Activated CD8-positive, alpha-beta T cell treated with anti-CD3 and anti-CD28 coated beads for 36 hours (primary cell): ENCODE measurements at regions not wholly inside any gene's neighbourhood (a gene's known extent, or its start where the extent isn't known, plus 50 kb on each side); places are given as distances from the start of the nearest gene placed in this dataset.
"Not testable (repeated sequence)": the region's sequence is repeated elsewhere in the genome, so short reads cannot be mapped to it uniquely, and the experiment has no call there.

Experiments used
- ATAC-seq: fragments of 200-7000 bp; cut with Tn5 transposase; one replicate; pipeline ENCODE4 v1.10.0; 2021; ENCODE audit warnings: mild to moderate bottlenecking, moderate library complexity
- CTCF ChIA-PET: fragments of 350-600 bp; sonication (Branson Sonifier 250); formaldehyde crosslinking; loops from one replicate; lab custom pipeline; 2021; ENCODE audit warnings: antibody characterized with exemption; lab: Charles Lee
- POLR2A ChIA-PET: fragments of 350-600 bp; sonication (Branson Sonifier 250); formaldehyde crosslinking; loops from one replicate; lab custom pipeline; 2021; ENCODE audit warnings: antibody characterized with exemption; lab: Charles Lee
- DNase-seq: peaks from one replicate; pipeline ENCODE4 v3.0.0-alpha.2; 2020
- H3K27ac Mint-ChIP-seq: one replicate; pipeline ENCODE4 v1.8.0; 2021; ENCODE audit warnings: mild to moderate bottlenecking, mixed read lengths
- H3K27me3 Mint-ChIP-seq: one replicate; pipeline ENCODE4 v1.8.0; 2021; ENCODE audit warnings: mixed read lengths
- H3K36me3 Mint-ChIP-seq: one replicate; pipeline ENCODE4 v1.8.0; 2021; ENCODE audit warnings: low read depth, mixed read lengths
- H3K4me1 Mint-ChIP-seq: one replicate; pipeline ENCODE4 v1.8.0; 2021; ENCODE audit warnings: low read depth, mixed read lengths
- H3K4me3 Mint-ChIP-seq: one replicate; pipeline ENCODE4 v1.8.0; 2021; ENCODE audit warnings: mild to moderate bottlenecking, moderate library complexity, mixed read lengths
- H3K9me3 Mint-ChIP-seq: one replicate; pipeline ENCODE4 v1.8.0; 2021; ENCODE audit warnings: mixed read lengths
- CTCF ChIP-seq: fragments of 200-600 bp; IDR thresholded peaks from one replicate; pipeline ENCODE4 v1.8.0; 2022; ENCODE audit warnings: antibody characterized with exemption, mild to moderate bottlenecking
- intact Hi-C: fragments of 100-400 bp; cut with micrococcal nuclease; formaldehyde crosslinking; loops from one replicate; pipeline ENCODE4 v1.10.0; 2022

GRCh38 chr6:168935628-168936010 lies 318.0 kb downstream of the THBS2 start:
- no peak overlapping the region for H3K4me3 Mint-ChIP-seq
- no peak for ATAC-seq
- ChIA-PET POLR2A (interaction anchor here (0.6 kb wide), 1 partner anchor 27 kb away, joined by 4 read pairs; no protein-coding TSS in a partner anchor), CTCF (no interaction called here)
- DNase-seq = no peak
- peaks cover 18% of the 10 kb centered on the region for H3K27me3 Mint-ChIP-seq
- H3K4me1 Mint-ChIP-seq = no peaks in the 10 kb centered on the region
- H3K27ac Mint-ChIP-seq = no peak overlapping the region
- intact Hi-C loops = no loop called here
- TF ChIP-seq CTCF = no peak
- H3K9me3 Mint-ChIP-seq = no peaks in the 10 kb centered on the region
- no peaks in the 10 kb centered on the region for H3K36me3 Mint-ChIP-seq

DNA sequence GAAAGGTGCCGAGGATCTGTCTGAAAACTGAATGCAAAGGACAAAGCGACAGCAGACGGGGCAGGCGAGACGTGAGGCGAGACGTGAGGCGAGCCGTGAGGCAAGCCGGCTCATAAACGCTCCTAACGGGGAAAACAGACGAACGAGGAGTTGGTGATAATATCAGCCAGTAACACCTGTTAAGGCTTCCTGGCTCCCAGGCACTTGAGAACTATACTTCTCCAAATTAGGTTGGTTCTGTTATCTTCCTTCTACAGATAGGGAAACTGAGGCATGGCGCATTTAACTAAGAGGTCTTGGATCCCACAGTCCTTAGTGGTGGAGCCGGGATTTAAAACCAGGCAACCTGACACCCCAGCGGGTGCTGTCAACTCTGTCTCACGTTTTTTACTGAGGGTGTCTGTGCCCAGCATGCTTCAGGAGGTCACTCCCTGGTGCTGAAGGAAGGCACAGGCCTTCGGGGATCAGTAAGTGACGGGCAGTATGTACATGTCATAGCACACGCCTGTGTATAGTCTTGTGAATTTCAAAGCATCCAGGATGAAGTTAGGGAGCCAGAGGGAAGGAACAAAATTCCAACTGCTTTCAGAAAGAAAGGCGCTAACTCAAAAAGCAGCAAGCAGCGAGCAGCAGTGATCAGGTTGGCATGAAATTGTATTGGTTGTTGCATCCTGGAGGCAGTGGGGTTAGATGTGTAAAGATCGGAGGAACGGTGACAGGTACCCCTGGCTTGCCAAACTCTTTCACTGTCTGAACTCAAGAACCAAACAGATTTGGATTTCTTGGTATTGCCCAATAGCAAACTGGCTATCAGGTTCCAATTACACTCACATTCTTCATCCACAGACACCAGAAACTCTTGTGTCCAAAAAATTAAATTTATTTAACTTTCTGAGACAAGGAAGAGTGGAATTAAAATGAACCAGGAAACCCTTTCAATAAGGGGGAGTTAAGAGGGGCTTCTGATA lies 318.7 kb downstream of the THBS2 start:
- ChIA-PET POLR2A (interaction anchor here (0.6 kb wide), 1 partner anchor 28 kb away, joined by 4 read pairs; no protein-coding TSS in a partner anchor), CTCF (no interaction called here)
- TF ChIP-seq CTCF = no peak
- no peaks in the 10 kb centered on the region for H3K36me3 Mint-ChIP-seq
- DNase-seq (no peak), ATAC-seq (no peak)
- peaks cover 18% of the 10 kb centered on the region for H3K27me3 Mint-ChIP-seq
- H3K4me3 Mint-ChIP-seq = no peak overlapping the region
- intact Hi-C loops = no loop called here
- H3K4me1 Mint-ChIP-seq = no peaks in the 10 kb centered on the region
- no peaks in the 10 kb centered on the region for H3K9me3 Mint-ChIP-seq
- no peak overlapping the region for H3K27ac Mint-ChIP-seq

GRCh38 chr6:168932171-168932570 lies 321.5 kb downstream of the THBS2 start:
- H3K27ac Mint-ChIP-seq, H3K9me3 Mint-ChIP-seq, intact Hi-C loops, POLR2A ChIA-PET, ATAC-seq, H3K36me3 Mint-ChIP-seq, DNase-seq, H3K4me3 Mint-ChIP-seq, H3K4me1 Mint-ChIP-seq, CTCF ChIA-PET: not testable (repeated sequence)
- peaks cover 16% of the 10 kb centered on the region for H3K27me3 Mint-ChIP-seq

DNA sequence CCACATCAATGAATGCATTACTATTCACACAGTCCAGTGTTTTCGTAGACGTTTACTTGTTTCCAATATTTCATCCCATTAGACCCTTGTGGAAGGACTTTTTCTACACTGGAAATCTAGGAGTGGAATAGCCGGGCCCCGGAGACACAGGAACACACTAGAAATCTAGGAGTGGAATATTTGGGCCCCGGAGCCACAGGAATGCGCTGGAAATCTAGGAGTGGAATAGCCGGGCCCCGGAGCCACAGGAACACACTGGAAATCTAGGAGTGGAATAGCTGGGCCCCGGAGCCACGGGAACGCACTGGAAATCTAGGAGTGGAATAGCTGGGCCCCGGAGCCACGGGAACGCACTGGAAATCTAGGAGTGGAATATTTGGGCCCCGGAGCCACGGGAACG lies 322.6 kb downstream of the THBS2 start:
- H3K27me3 Mint-ChIP-seq = peaks cover 11% of the 10 kb centered on the region
- POLR2A ChIA-PET, ATAC-seq, intact Hi-C loops, H3K36me3 Mint-ChIP-seq, H3K27ac Mint-ChIP-seq, CTCF ChIA-PET, DNase-seq, H3K9me3 Mint-ChIP-seq, H3K4me3 Mint-ChIP-seq, H3K4me1 Mint-ChIP-seq: not testable (repeated sequence)

- no peaks in the 10 kb centered on the region for H3K36me3 Mint-ChIP-seq
- H3K9me3 Mint-ChIP-seq = no peaks in the 10 kb centered on the region
- POLR2A ChIA-PET = no interaction called here
- CTCF ChIA-PET = no interaction called here
- DNase-seq (no peak), ATAC-seq (no peak)
- no peak overlapping the region for H3K4me3 Mint-ChIP-seq
- intact Hi-C loops = no loop called here
- no peaks in the 10 kb centered on the region for H3K4me1 Mint-ChIP-seq
- H3K27ac Mint-ChIP-seq = no peak overlapping the region
- no peak for TF ChIP-seq CTCF
- H3K27me3 Mint-ChIP-seq = peaks cover 12% of the 10 kb centered on the region
Measured at GRCh38 chr6:168929871-168930450, 323.7 kb downstream of the THBS2 start.

- Mint-ChIP-seq H3K4me3 (no peak overlapping the region), H3K9me3 (no peaks in the 10 kb centered on the region), H3K4me1 (no peaks in the 10 kb centered on the region), H3K36me3 (no peaks in the 10 kb centered on the region), H3K27ac (no peak overlapping the region), H3K27me3 (peaks cover 5% of the 10 kb centered on the region)
- DNase-seq (no peak), ATAC-seq (no peak)
- TF ChIP-seq CTCF = no peak
- POLR2A ChIA-PET = no interaction called here
- intact Hi-C loops = no loop called here
- CTCF ChIA-PET = no interaction called here
Measured at GRCh38 chr6:168928012-168928411, 325.6 kb downstream of the THBS2 start.
